OCI-M2 (cell line): ENCODE measurements at regions not wholly inside any gene's neighbourhood (a gene's known extent, or its start where the extent isn't known, plus 50 kb on each side); places are given as distances from the start of the nearest gene placed in this dataset.

ENCODE experiments used
- DNase-seq: peaks from one replicate; lab custom pipeline; 2025; ENCODE audit not compliant: unreplicated experiment; lab: John Stamatoyannopoulos, UW

DNA sequence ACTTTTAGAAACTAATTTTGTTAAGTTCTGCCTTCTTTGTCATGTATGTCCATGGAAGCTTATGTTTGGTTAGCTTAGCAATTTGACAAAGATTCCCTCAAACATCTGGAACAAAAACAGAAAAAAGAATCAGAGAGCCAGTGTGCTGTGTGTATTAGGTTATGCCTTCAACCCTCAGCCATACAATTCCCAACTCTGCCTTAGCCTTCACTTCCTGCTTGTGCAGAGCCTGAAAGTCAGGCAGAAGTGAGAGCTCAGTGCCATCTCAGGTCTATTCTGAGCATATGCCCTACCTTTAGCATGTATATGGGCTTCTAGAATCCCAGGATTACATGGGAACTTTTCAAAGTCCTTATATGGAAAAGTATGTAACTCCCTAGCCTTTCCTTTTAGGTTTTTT is 58.2 kb upstream of the STOX2 start:
- no peak for DNase-seq

DNA sequence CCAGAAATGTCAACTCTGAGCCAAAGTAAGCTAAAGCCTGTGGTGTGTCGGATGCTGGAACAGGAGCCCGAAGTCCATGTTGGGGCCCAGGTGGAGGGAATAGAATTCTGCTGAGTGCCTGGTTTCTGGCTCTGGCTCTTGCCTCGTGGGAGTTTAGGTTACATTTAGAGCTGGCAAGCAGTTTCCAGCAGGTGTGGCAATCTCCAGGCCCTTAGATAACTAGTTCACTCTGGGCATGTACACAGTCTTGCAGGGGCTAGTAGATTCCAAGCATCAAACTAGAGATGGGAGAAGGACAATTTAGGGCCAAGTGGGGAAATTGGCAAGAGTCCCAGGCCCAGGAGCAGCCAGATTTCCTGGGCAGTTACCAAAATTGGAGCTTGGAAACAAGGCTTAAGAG is 56.3 kb upstream of the STOX2 start:
- DNase-seq = no peak

DNA sequence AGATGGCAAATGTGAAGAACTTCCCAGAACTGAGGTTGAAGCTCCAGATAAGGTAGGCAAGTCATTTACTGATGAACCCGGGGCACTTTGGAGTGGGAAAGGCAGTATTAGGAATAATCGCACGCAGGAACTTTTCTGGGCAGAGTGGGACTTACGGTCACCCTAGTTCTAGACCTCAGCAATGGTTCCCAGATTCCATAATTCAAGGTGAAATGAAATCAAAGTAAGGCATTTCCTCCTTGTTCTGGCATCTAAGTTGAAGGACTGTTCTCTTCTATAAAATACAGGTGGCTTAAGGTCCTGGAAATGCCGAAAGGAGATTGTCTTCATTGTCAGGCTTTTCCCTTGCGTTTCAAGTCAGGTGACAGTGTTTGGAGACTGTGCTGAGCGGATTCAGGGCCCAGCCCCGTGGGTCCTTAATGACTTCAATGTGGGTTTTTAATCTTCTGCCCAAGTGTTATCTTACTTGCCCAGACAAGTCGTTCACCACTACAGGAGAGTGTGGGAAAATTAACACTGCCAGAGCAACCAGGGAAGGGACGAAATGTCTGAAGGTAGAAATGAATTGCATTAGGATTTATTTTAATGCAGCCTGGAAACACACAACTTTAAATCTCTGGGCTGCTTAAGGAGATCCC is 52.1 kb upstream of the STOX2 start:
- no peak for DNase-seq

DNA sequence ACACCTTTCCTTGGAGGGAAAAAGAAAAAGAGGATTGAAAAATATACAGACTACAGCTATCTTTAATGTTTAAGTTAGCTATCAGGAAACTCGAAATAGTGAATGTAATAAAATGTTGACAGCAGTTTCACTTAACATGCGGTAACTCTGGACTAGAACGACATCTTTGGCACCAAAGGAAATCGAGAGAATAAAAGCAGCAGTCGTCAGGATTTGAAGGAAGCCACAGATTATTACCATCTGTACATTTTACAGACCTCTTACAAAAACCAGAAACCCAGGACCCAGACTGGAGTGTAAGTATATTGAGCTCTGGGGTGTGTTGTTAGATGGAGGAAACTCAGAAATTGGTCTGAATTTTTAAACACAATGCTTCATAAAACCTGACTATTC is 51.6 kb upstream of the STOX2 start:
- DNase-seq = no peak
